Nephron (organoid): ENCODE measurements at regions not wholly inside any gene's neighbourhood (a gene's known extent, or its start where the extent isn't known, plus 50 kb on each side); places are given as distances from the start of the nearest gene placed in this dataset.
A peak's percentile ranks its signal among the peaks of the same experiment; 100 is the strongest.
"Not testable (repeated sequence)": the region's sequence is repeated elsewhere in the genome, so short reads cannot be mapped to it uniquely, and the experiment has no call there.

Source experiments
- H3K27ac Mint-ChIP-seq, 3 experiments: 2 replicates each; pipeline ENCODE4 v1.8.0; 2020; ENCODE audit warnings: mixed read lengths in 3 of 3, mild to moderate bottlenecking in 2 of 3, moderate library complexity in 1 of 3
- H3K27me3 Mint-ChIP-seq: 2 replicates; pipeline ENCODE4 v1.8.0; 2021; ENCODE audit warnings: low read depth, mild to moderate bottlenecking, moderate library complexity, mixed read lengths
- H3K36me3 Mint-ChIP-seq: 2 replicates; pipeline ENCODE4 v1.8.0; 2020; ENCODE audit warnings: low read depth, mixed read lengths
- H3K4me1 Mint-ChIP-seq: 2 replicates; pipeline ENCODE4 v1.8.0; 2020; ENCODE audit warnings: mixed read lengths
- H3K4me3 Mint-ChIP-seq, 3 experiments: 2 replicates each; pipeline ENCODE4 v1.8.0; 2020; ENCODE audit warnings: mild to moderate bottlenecking in 3 of 3, mixed read lengths in 3 of 3, moderate library complexity in 2 of 3
- H3K9me3 Mint-ChIP-seq: 2 replicates; pipeline ENCODE4 v1.8.0; 2020; ENCODE audit warnings: mixed read lengths
- CTCF ChIP-seq, 3 experiments: fragments of 200-600 bp; sonication (generic); IDR thresholded peaks; one replicate each; pipeline ENCODE4 v1.5.0; 2021; ENCODE audit warnings: antibody characterized with exemption in 3 of 3; ENCODE audit not compliant: unreplicated experiment in 3 of 3

GRCh38 chr5:117347280-117347679 lies 772.7 kb upstream of the SEMA6A start:
- no peaks in the 10 kb centered on the region for H3K4me1 Mint-ChIP-seq
- TF ChIP-seq CTCF (IDR thresholded peaks at IDR 0.05; ENCODE audit: unreplicated experiment in 3 of 3) = no peak
- peaks cover 3% of the 10 kb centered on the region for H3K36me3 Mint-ChIP-seq
- no peak overlapping the region for H3K4me3 Mint-ChIP-seq
- peaks cover 11% of the 10 kb centered on the region for H3K9me3 Mint-ChIP-seq
- H3K27me3 Mint-ChIP-seq = peaks cover 3% of the 10 kb centered on the region
- H3K27ac Mint-ChIP-seq = no peak overlapping the region

- peak overlapping the region in 1 of 3 experiments; percentile 38 for H3K4me3 Mint-ChIP-seq
- peaks cover 14% of the 10 kb centered on the region for H3K9me3 Mint-ChIP-seq
- H3K4me1 Mint-ChIP-seq, H3K27me3 Mint-ChIP-seq, H3K36me3 Mint-ChIP-seq, H3K27ac Mint-ChIP-seq: not testable (repeated sequence)
These were observed 769.1 kb upstream of the SEMA6A start for GRCh38 chr5:117343726-117344125.

DNA sequence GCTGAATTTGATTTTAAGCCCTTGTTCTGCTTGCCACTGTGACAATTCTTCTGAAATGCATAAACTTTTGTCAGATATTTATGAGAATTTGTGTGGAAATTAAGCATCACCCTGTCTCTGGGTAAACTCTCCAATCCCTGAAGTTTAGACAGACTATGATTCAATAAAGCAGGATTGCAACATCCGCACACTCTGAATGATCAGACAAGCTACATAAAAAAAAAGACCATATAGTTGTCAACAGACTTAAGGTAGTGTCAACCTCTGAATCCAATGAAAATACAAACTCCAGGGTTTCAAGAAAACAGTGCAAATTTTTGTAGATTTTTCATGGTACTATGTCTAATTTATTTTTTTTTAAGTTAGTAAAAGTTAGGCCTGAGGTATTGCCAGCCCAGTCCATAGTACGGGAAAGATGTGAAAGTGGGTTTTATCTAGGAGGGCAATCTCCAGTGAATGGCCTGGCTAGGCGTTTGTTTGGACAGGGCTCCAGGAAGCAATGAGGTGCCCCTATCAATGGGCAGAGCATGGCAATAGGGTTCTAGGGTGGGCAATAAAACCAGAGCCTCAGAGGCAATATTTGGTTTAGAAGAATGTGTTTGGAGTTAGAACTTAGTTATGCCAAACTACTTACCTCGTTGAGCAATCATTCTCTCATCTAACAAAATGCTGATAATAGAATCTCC lies 762.6 kb upstream of the SEMA6A start:
- Mint-ChIP-seq H3K27me3 (no peaks in the 10 kb centered on the region), H3K36me3 (no peaks in the 10 kb centered on the region), H3K4me3 (no peak overlapping the region), H3K9me3 (peaks cover 9% of the 10 kb centered on the region), H3K27ac (no peak overlapping the region), H3K4me1 (no peaks in the 10 kb centered on the region)
- TF ChIP-seq CTCF (IDR thresholded peaks at IDR 0.05; ENCODE audit: unreplicated experiment in 3 of 3) = no peak

GRCh38 chr5:117336208-117336607 lies 761.6 kb upstream of the SEMA6A start:
- Mint-ChIP-seq H3K36me3 (no peaks in the 10 kb centered on the region), H3K27ac (no peak overlapping the region), H3K9me3 (peaks cover 12% of the 10 kb centered on the region), H3K27me3 (no peaks in the 10 kb centered on the region), H3K4me3 (no peak overlapping the region), H3K4me1 (no peaks in the 10 kb centered on the region)
- no peak for TF ChIP-seq CTCF (IDR thresholded peaks at IDR 0.05; ENCODE audit: unreplicated experiment in 3 of 3)

- Mint-ChIP-seq H3K9me3 (peaks cover 13% of the 10 kb centered on the region), H3K4me3 (no peak overlapping the region), H3K36me3 (no peaks in the 10 kb centered on the region), H3K27ac (no peak overlapping the region), H3K27me3 (no peaks in the 10 kb centered on the region), H3K4me1 (no peaks in the 10 kb centered on the region)
- TF ChIP-seq CTCF (IDR thresholded peaks at IDR 0.05; ENCODE audit: unreplicated experiment in 3 of 3) = no peak
These were observed 758.4 kb upstream of the SEMA6A start for GRCh38 chr5:117333011-117333410.

- no peak for TF ChIP-seq CTCF (IDR thresholded peaks at IDR 0.05; ENCODE audit: unreplicated experiment in 3 of 3)
- Mint-ChIP-seq H3K27ac (no peak overlapping the region), H3K4me3 (no peak overlapping the region), H3K9me3 (peaks cover 13% of the 10 kb centered on the region), H3K36me3 (no peaks in the 10 kb centered on the region), H3K27me3 (no peaks in the 10 kb centered on the region), H3K4me1 (no peaks in the 10 kb centered on the region)
These were observed 757.7 kb upstream of the SEMA6A start for GRCh38 chr5:117332341-117332740.
